MCF 10A (cell line): ENCODE measurements at regions not wholly inside any gene's neighbourhood (a gene's known extent, or its start where the extent isn't known, plus 50 kb on each side); places are given as distances from the start of the nearest gene placed in this dataset.
A peak's percentile ranks its signal among the peaks of the same experiment; 100 is the strongest.

Source experiments
- BruUV-seq: library from RNA; stranded (reverse); fragments of 400-500 nt; replicated peaks from 2 replicates; lab custom pipeline; 2021; lab: Mats Ljungman, UMichigan
- CTCF ChIA-PET: fragments of 300-600 bp; sonication (Branson Sonifier 250); formaldehyde crosslinking; extraction: SDS; loops from one replicate; lab custom pipeline; 2021; ENCODE audit warnings: antibody characterized with exemption, inconsistent platforms; lab: Yijun Ruan, JAX
- POLR2A ChIA-PET: fragments of 300-600, 350-650 bp; sonication (Branson Sonifier 250); formaldehyde crosslinking; extraction: SDS; loops from one replicate; lab custom pipeline; 2020; ENCODE audit warnings: antibody characterized with exemption, inconsistent platforms; lab: Yijun Ruan, JAX
- DNase-seq: peaks from one replicate; pipeline ENCODE4 v3.0.0-alpha.2; 2018; ENCODE audit not compliant: unreplicated experiment
- H3K27ac Mint-ChIP-seq: one replicate; pipeline ENCODE4 v1.8.0; 2022; ENCODE audit warnings: mild to moderate bottlenecking, low read depth, mixed read lengths; ENCODE audit not compliant: unreplicated experiment
- H3K27me3 Mint-ChIP-seq: one replicate; pipeline ENCODE4 v1.8.0; 2022; ENCODE audit warnings: mixed read lengths; ENCODE audit not compliant: insufficient read depth, unreplicated experiment
- H3K36me3 Mint-ChIP-seq: one replicate; pipeline ENCODE4 v1.8.0; 2022; ENCODE audit warnings: mild to moderate bottlenecking, moderate library complexity, mixed read lengths; ENCODE audit not compliant: insufficient read depth, unreplicated experiment
- H3K4me1 Mint-ChIP-seq: one replicate; pipeline ENCODE4 v1.8.0; 2022; ENCODE audit warnings: mixed read lengths; ENCODE audit not compliant: insufficient read depth, unreplicated experiment
- H3K4me3 Mint-ChIP-seq: one replicate; pipeline ENCODE4 v1.8.0; 2022; ENCODE audit warnings: mild to moderate bottlenecking, moderate library complexity, mixed read lengths; ENCODE audit not compliant: unreplicated experiment
- H3K9me3 Mint-ChIP-seq: one replicate; pipeline ENCODE4 v1.8.0; 2022; ENCODE audit warnings: mixed read lengths; ENCODE audit not compliant: unreplicated experiment
- intact Hi-C: fragments of 100-400 bp; cut with micrococcal nuclease; formaldehyde crosslinking; loops from 2 replicates; pipeline ENCODE4 v1.14.1; 2022
- TF ChIP-seq, protein P1 (sequence below): fragments of 200-600 bp; IDR thresholded peaks from one replicate; pipeline ENCODE4 v1.8.0; 2022; ENCODE audit warnings: antibody characterized with exemption, mild to moderate bottlenecking; ENCODE audit not compliant: unreplicated experiment

DNA sequence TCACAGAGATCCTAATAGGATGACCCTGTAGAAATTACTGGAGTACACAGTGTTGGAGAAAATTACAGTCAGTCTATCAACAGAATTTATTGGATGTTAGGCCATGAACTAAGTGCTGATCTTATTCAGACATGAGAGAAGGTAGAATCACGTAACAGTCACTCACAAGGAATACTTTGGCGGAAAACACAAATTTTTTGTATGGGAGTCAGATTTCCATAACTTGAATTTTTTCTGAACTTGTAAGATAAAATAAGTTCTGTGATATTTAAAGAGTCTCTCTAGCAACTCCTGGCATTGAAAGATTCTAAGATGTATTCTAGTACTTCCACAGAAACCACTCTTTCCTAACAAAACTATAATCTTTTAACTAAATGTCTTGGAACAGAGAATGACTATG is 178.8 kb upstream of the MME start:
- TF ChIP-seq, protein P1, sequence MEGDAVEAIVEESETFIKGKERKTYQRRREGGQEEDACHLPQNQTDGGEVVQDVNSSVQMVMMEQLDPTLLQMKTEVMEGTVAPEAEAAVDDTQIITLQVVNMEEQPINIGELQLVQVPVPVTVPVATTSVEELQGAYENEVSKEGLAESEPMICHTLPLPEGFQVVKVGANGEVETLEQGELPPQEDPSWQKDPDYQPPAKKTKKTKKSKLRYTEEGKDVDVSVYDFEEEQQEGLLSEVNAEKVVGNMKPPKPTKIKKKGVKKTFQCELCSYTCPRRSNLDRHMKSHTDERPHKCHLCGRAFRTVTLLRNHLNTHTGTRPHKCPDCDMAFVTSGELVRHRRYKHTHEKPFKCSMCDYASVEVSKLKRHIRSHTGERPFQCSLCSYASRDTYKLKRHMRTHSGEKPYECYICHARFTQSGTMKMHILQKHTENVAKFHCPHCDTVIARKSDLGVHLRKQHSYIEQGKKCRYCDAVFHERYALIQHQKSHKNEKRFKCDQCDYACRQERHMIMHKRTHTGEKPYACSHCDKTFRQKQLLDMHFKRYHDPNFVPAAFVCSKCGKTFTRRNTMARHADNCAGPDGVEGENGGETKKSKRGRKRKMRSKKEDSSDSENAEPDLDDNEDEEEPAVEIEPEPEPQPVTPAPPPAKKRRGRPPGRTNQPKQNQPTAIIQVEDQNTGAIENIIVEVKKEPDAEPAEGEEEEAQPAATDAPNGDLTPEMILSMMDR, result no peak
- intact Hi-C loops, result no loop called here
- Mint-ChIP-seq H3K27ac (no peak overlapping the region), H3K36me3 (no peaks in the 10 kb centered on the region), H3K4me3 (no peak overlapping the region), H3K27me3 (no peaks in the 10 kb centered on the region), H3K9me3 (no peaks in the 10 kb centered on the region), H3K4me1 (peaks cover 10% of the 10 kb centered on the region)
- POLR2A ChIA-PET, result no interaction called here
- DNase-seq, result no peak
- BruUV-seq, result no TSS peak
- CTCF ChIA-PET, result interaction anchor here (0.5 kb wide), 1 partner anchor 144 kb away, joined by 3 read pairs; no protein-coding TSS in a partner anchor

DNA sequence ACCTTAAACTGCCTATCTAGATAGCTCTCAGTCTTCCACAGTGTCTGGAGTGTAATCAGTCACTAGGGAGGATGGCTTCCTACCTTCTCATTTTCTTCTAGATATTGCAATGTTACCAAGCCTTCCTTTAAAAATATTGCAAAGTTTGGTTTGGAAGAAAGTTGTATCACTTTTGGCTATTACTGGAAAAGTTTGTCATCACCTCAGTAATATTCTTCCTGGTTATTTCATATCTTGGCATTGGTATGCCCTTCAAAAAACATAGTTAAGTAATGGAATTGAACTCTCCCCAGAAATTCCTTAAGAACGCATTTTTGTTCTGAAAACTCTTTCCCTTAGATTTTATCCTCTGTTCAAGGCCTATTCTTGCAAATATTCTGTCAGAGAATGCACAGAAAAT is 179.3 kb upstream of the MME start:
- intact Hi-C loops, result no loop called here
- no peaks in the 10 kb centered on the region for H3K36me3 Mint-ChIP-seq
- BruUV-seq, result no TSS peak
- H3K4me3 Mint-ChIP-seq, result no peak overlapping the region
- CTCF ChIA-PET, result interaction anchor here (0.5 kb wide), 1 partner anchor 143 kb away, joined by 3 read pairs; no protein-coding TSS in a partner anchor
- POLR2A ChIA-PET, result interaction anchor here (0.7 to 1.1 kb wide), 5 partner anchors 12 to 1849 kb away, joined by 3 to 6 read pairs (median 3); no protein-coding TSS in a partner anchor
- TF ChIP-seq, protein P1, result no peak
- no peak overlapping the region for H3K27ac Mint-ChIP-seq
- peaks cover 2% of the 10 kb centered on the region for H3K9me3 Mint-ChIP-seq
- no peak for DNase-seq
- no peaks in the 10 kb centered on the region for H3K27me3 Mint-ChIP-seq
- H3K4me1 Mint-ChIP-seq, result peaks cover 10% of the 10 kb centered on the region

DNA sequence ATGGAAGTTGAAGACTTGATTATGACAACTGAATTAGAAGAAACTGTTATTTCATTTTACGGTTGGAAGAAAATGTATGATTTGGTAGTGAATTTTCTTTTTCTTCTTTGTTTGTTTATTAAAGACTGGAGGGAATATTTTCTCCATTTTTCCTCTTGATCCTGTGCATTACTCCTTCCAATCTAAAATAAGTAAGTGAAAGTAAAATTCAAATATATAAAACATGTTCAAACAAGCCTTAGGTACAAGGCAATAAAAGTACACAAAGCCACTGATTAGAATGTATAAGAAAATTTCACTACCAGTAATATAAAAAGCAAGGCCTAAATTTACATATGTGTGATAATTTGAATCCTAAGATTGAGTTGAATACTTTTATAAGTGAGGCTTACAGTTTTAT is 181.2 kb upstream of the MME start:
- no peak overlapping the region for H3K4me3 Mint-ChIP-seq
- no TSS peak for BruUV-seq
- POLR2A ChIA-PET, result interaction anchor here (0.9 kb wide), 1 partner anchor 29 kb away, joined by 3 read pairs; no protein-coding TSS in a partner anchor

DNA sequence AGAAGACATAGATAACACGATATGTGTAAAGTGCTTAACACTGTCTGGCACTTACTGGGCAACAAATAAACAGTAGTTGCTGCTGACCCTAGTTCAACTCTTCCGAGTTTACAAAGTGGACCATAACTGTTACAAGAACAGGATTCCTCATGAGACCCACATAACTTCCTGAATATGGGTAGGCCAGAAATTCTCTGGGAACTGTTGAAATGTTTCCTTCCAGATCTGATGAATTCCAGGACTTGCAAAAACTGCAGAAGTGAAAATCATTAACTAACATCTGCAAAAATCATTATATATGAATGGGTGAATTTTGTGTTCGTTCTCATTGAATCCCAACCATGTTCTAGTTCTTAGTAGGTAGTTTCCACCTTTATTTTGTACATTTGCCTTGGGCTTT is 181.7 kb upstream of the MME start:
- no peaks in the 10 kb centered on the region for H3K36me3 Mint-ChIP-seq

More for the DNA sequence above, 181.2 kb upstream of the MME start:
- H3K9me3 Mint-ChIP-seq, result peaks cover 7% of the 10 kb centered on the region
- no peaks in the 10 kb centered on the region for H3K27me3 Mint-ChIP-seq
- DNase-seq, result no peak
- CTCF ChIA-PET, result no interaction called here
- no peaks in the 10 kb centered on the region for H3K36me3 Mint-ChIP-seq
- peak overlapping the region; percentile 81 for H3K27ac Mint-ChIP-seq
- TF ChIP-seq, protein P1, result no peak
- H3K4me1 Mint-ChIP-seq, result peaks cover 6% of the 10 kb centered on the region
- intact Hi-C loops, result no loop called here

More for the DNA sequence above, 181.7 kb upstream of the MME start:
- CTCF ChIA-PET, result no interaction called here
- H3K27ac Mint-ChIP-seq, result peak overlapping the region; percentile 81
- H3K27me3 Mint-ChIP-seq, result no peaks in the 10 kb centered on the region
- no TSS peak for BruUV-seq
- H3K9me3 Mint-ChIP-seq, result peaks cover 11% of the 10 kb centered on the region
- DNase-seq, result no peak
- TF ChIP-seq, protein P1, result no peak
- peaks cover 6% of the 10 kb centered on the region for H3K4me1 Mint-ChIP-seq
- intact Hi-C loops, result no loop called here
- POLR2A ChIA-PET, result no interaction called here
- H3K4me3 Mint-ChIP-seq, result no peak overlapping the region
